Left colon (tissue), 2 donors: ENCODE measurements at regions not wholly inside any gene's neighbourhood (a gene's known extent, or its start where the extent isn't known, plus 50 kb on each side); places are given as distances from the start of the nearest gene placed in this dataset.
A peak's percentile ranks its signal among the peaks of the same experiment; 100 is the strongest.

Source experiments
- ATAC-seq: fragments of 200-7000 bp; cut with Tn5 transposase; one replicate; pipeline ENCODE4 v1.9.1; 2020; ENCODE audit warnings: mild to moderate bottlenecking, moderate library complexity
- DNase-seq, 2 donors: peaks; one replicate each; pipeline ENCODE4 v3.0.0-alpha.2; 2020
- intact Hi-C, 2 donors: fragments of 100-400 bp; cut with DNase I in 1 of 2; cut with micrococcal nuclease in 1 of 2; formaldehyde crosslinking; loops; one replicate each; pipeline versions ENCODE4 v1.11.2 to v1.14.0; 2022; cut with DNase I, micrococcal nuclease
- donor health status: DM: no; HTN: no; CAD: no.
- donor health status: DM: yes; HTN: yes; CAD: no.

GRCh38 chr6:41427642-41428335 is 92.4 kb downstream of the NCR2 start:
- DNase-seq (peak; percentile 61 to 72), ATAC-seq (peak; percentile 87)
- intact Hi-C loops, result no loop called here

- ATAC-seq (peak; percentile 40), DNase-seq (no peak)
- intact Hi-C loops, result no loop called here
Observed at GRCh38 chr6:41428336-41428995, 93.1 kb downstream of the NCR2 start.

GRCh38 chr6:41428996-41429421 is 93.6 kb downstream of the NCR2 start:
- no peak for ATAC-seq
- intact Hi-C loops, result no loop called here

GRCh38 chr6:41429506-41430504 is 94.4 kb downstream of the NCR2 start:
- intact Hi-C loops, result no loop called here
- ATAC-seq (no peak), DNase-seq (no peak)

More at GRCh38 chr6:41428996-41429421, 93.6 kb downstream of the NCR2 start:
- DNase-seq, result no peak

GRCh38 chr6:41430875-41431274 is 95.5 kb downstream of the NCR2 start:
- ATAC-seq, result no peak
- DNase-seq, result no peak
- intact Hi-C loops, result no loop called here

- ATAC-seq (no peak), DNase-seq (no peak)
- intact Hi-C loops, result no loop called here
Observed at GRCh38 chr6:41432280-41432679, 96.9 kb downstream of the NCR2 start.

GRCh38 chr6:41434803-41435481 is 99.5 kb downstream of the NCR2 start:
- no peak for ATAC-seq
- no peak for DNase-seq
- intact Hi-C loops, result no loop called here

- ATAC-seq (no peak), DNase-seq (no peak)
- intact Hi-C loops, result no loop called here
Observed at GRCh38 chr6:41437604-41438003, 102.2 kb downstream of the NCR2 start.

GRCh38 chr6:41438746-41439145 is 103.3 kb downstream of the NCR2 start:
- DNase-seq (no peak), ATAC-seq (no peak)
- intact Hi-C loops, result no loop called here

- intact Hi-C loops, result no loop called here
- ATAC-seq (no peak), DNase-seq (no peak)
Observed at GRCh38 chr6:41439524-41440418, 104.4 kb downstream of the NCR2 start.

- intact Hi-C loops, result no loop called here
- ATAC-seq (no peak), DNase-seq (no peak)
Observed at GRCh38 chr6:41440958-41441357, 105.2 kb upstream of the FOXP4 start.

- ATAC-seq, result no peak
- intact Hi-C loops, result no loop called here
- no peak for DNase-seq
Observed at GRCh38 chr6:41441598-41442351, 104.4 kb upstream of the FOXP4 start.

GRCh38 chr6:41442352-41442672 is 103.9 kb upstream of the FOXP4 start:
- ATAC-seq (no peak), DNase-seq (no peak)
- intact Hi-C loops, result no loop called here

- DNase-seq (peak; percentile 43 to 60), ATAC-seq (peak; percentile 69)
- intact Hi-C loops, result no loop called here
Observed at GRCh38 chr6:41442800-41443501, 103.2 kb upstream of the FOXP4 start.

- DNase-seq (no peak), ATAC-seq (no peak)
- intact Hi-C loops, result no loop called here
Observed at GRCh38 chr6:41443616-41444525, 102.3 kb upstream of the FOXP4 start.

GRCh38 chr6:41445261-41445660 is 100.9 kb upstream of the FOXP4 start:
- intact Hi-C loops, result no loop called here
- ATAC-seq (no peak), DNase-seq (no peak)
